HEK293 (cell line): ENCODE measurements at regions not wholly inside any gene's neighbourhood (a gene's known extent, or its start where the extent isn't known, plus 50 kb on each side); places are given as distances from the start of the nearest gene placed in this dataset.

ENCODE experiments used
- ATF2 ChIP-seq: fragments of 450-650 bp; formaldehyde crosslinking; IDR thresholded peaks from 2 replicates; pipeline ENCODE4 v1.5.1; 2016; ENCODE audit warnings: missing biosample characterization, missing genetic modification characterization, low read depth
- BCL6B ChIP-seq: fragments of 450-650 bp; formaldehyde crosslinking; IDR thresholded peaks from 2 replicates; pipeline ENCODE4 v1.5.1; 2017; ENCODE audit warnings: missing biosample characterization, missing genetic modification characterization
- CTCF ChIP-seq: fragments of 450-650 bp; formaldehyde crosslinking; IDR thresholded peaks from 2 replicates; pipeline ENCODE4 v1.5.1; 2016; ENCODE audit warnings: missing biosample characterization, missing genetic modification characterization
- RBAK ChIP-seq: fragments of 450-650 bp; formaldehyde crosslinking; IDR thresholded peaks from 2 replicates; pipeline ENCODE4 v1.5.1; 2016; ENCODE audit warnings: missing biosample characterization, missing genetic modification characterization
- REST ChIP-seq: fragments of 450-650 bp; formaldehyde crosslinking; IDR thresholded peaks from 2 replicates; pipeline ENCODE4 v1.5.1; 2016; ENCODE audit warnings: missing biosample characterization, missing genetic modification characterization
- SETDB1 ChIP-seq: IDR thresholded peaks from one replicate; pipeline ENCODE4 v1.6.1; 2017; ENCODE audit warnings: mild to moderate bottlenecking, low read length, moderate library complexity, mixed read lengths; ENCODE audit not compliant: insufficient read length
- TCF7L2 ChIP-seq: IDR thresholded peaks from 2 replicates; pipeline ENCODE4 v1.6.1; 2011; ENCODE audit warnings: low read depth, mild to moderate bottlenecking, inconsistent platforms, low read length, moderate library complexity, borderline replicate concordance
- ZNF19 ChIP-seq: fragments of 450-650 bp; formaldehyde crosslinking; IDR thresholded peaks from 2 replicates; pipeline ENCODE4; 2016; ENCODE audit warnings: missing biosample characterization, missing genetic modification characterization, low read depth
- ZNF280C ChIP-seq: fragments of 450-650 bp; formaldehyde crosslinking; IDR thresholded peaks from 2 replicates; pipeline ENCODE4 v1.5.1; 2016; ENCODE audit warnings: missing biosample characterization, missing genetic modification characterization
- ZNF670 ChIP-seq: fragments of 450-650 bp; formaldehyde crosslinking; IDR thresholded peaks from 2 replicates; pipeline ENCODE4 v1.5.1; 2016; ENCODE audit warnings: missing biosample characterization, missing genetic modification characterization, low read depth

GRCh38 chrX:114532111-114532805, 51.6 kb upstream of the HTR2C start:
- TF ChIP-seq ATF2 (tag by site-specific recombination) (no peak), REST (tag by site-specific recombination) (no peak), CTCF (tag by site-specific recombination) (no peak), ZNF280C (tag by site-specific recombination) (no peak), ZNF670 (no peak), TCF7L2 (no peak), SETDB1 (no peak), ZNF19 (tag by site-specific recombination) (no peak), BCL6B (tag by site-specific recombination) (no peak), RBAK (tag by site-specific recombination) (no peak)
